H1 (cell line): ENCODE measurements at regions not wholly inside any gene's neighbourhood (a gene's known extent, or its start where the extent isn't known, plus 50 kb on each side); places are given as distances from the start of the nearest gene placed in this dataset.
A peak's percentile ranks its signal among the peaks of the same experiment; 100 is the strongest.

Experiments used
- CTCF ChIA-PET: fragments of 300-600 bp; sonication (Branson Sonifier 250); formaldehyde crosslinking; loops from one replicate; lab custom pipeline; 2021; ENCODE audit not compliant: partially characterized antibody; lab: Charles Lee
- POLR2A ChIA-PET: fragments of 300-600 bp; sonication (Branson Sonifier 250); formaldehyde crosslinking; loops from one replicate; lab custom pipeline; 2021; ENCODE audit warnings: inconsistent platforms; ENCODE audit not compliant: partially characterized antibody; lab: Charles Lee
- DNase-seq, 2 experiments: peaks; one replicate each; pipeline versions ENCODE4 v3.0.0 to v3.0.0-alpha.2; 2010 to 2022; ENCODE audit warnings: low spot score in 2 of 2, low read depth in 1 of 2, mixed read lengths in 1 of 2
- FAIRE-seq: peaks from 2 replicates; lab custom pipeline; 2011; peaks lifted over from hg19 to GRCh38; lab: Jason Lieb, UNC
- H2AFZ ChIP-seq: 2 replicates; pipeline ENCODE4 v1.8.1; 2012; ENCODE audit warnings: low read length, inconsistent platforms
- H2AK5ac ChIP-seq: 2 replicates; pipeline ENCODE4 v1.6.1; 2013; ENCODE audit warnings: low read depth, low read length
- H2BK120ac ChIP-seq: replicated peaks from 2 replicates; pipeline ENCODE3; 2013; ENCODE audit warnings: low read depth, low read length, inconsistent platforms
- H2BK12ac ChIP-seq: 2 replicates; pipeline ENCODE4 v1.6.1; 2013; ENCODE audit warnings: low read depth, low read length
- H2BK15ac ChIP-seq: 2 replicates; pipeline ENCODE4 v1.6.1; 2013; ENCODE audit warnings: low read length
- H2BK20ac ChIP-seq: 2 replicates; pipeline ENCODE4 v1.6.1; 2013; ENCODE audit warnings: low read length
- H2BK5ac ChIP-seq: 2 replicates; pipeline ENCODE4 v1.6.1; 2013; ENCODE audit warnings: low read depth, low read length
- H3K14ac ChIP-seq: 2 replicates; pipeline ENCODE4 v1.6.1; 2013; ENCODE audit warnings: inconsistent platforms; ENCODE audit not compliant: insufficient read length
- H3K18ac ChIP-seq: 2 replicates; pipeline ENCODE4 v1.6.1; 2013; ENCODE audit warnings: low read length; ENCODE audit errors: extremely low read depth
- H3K23ac ChIP-seq: 2 replicates; pipeline ENCODE4 v1.6.1; 2013; ENCODE audit warnings: inconsistent platforms; ENCODE audit not compliant: insufficient read length
- H3K23me2 ChIP-seq: 2 replicates; pipeline ENCODE4 v1.6.1; 2013; ENCODE audit warnings: low read depth, low read length
- H3K27ac ChIP-seq: 2 replicates; pipeline ENCODE4 v1.6.1; 2011; ENCODE audit warnings: low read depth, low read length, inconsistent platforms
- H3K27me3 ChIP-seq, 4 experiments: replicated peaks in 1 of 4; 1 replicate in 1 of 4; 2 replicates in 3 of 4; pipeline versions ENCODE4 v1.6.1 to v1.8.1; 2011 to 2013; ENCODE audit warnings: low read length in 3 of 4, mild to moderate bottlenecking in 3 of 4, inconsistent platforms in 2 of 4, mixed read lengths in 2 of 4, moderate library complexity in 1 of 4; ENCODE audit not compliant: control insufficient read depth in 3 of 4, insufficient read depth in 3 of 4; ENCODE audit errors: extremely low read depth in 1 of 4
- H3K36me3 ChIP-seq, 4 experiments: 2 replicates each; pipeline versions ENCODE4 v1.6.1 to v1.8.1; 2011 to 2013; ENCODE audit warnings: mild to moderate bottlenecking in 4 of 4, low read length in 3 of 4, moderate library complexity in 2 of 4, control low read depth in 1 of 4, inconsistent platforms in 1 of 4; ENCODE audit not compliant: insufficient read depth in 4 of 4, control insufficient read depth in 2 of 4
- H3K4ac ChIP-seq: replicated peaks from 2 replicates; pipeline ENCODE3; 2013; ENCODE audit warnings: low read length, low read depth, mixed read lengths, inconsistent platforms; ENCODE audit not compliant: insufficient read length
- H3K4me1 ChIP-seq, 4 experiments: replicated peaks in 1 of 4; 1 replicate in 1 of 4; 2 replicates in 3 of 4; pipeline versions ENCODE4 v1.6.1 to v1.8.1; 2011 to 2013; ENCODE audit warnings: low read length in 3 of 4, inconsistent platforms in 2 of 4, mixed read lengths in 1 of 4; ENCODE audit not compliant: insufficient read depth in 4 of 4, control insufficient read depth in 3 of 4
- H3K4me2 ChIP-seq, 2 experiments: 2 replicates each; pipeline versions ENCODE4 v1.6.1 to v1.8.1; 2011 to 2013; ENCODE audit warnings: low read depth in 2 of 2, low read length in 2 of 2, control low read depth in 1 of 2, inconsistent platforms in 1 of 2, mild to moderate bottlenecking in 1 of 2; ENCODE audit not compliant: insufficient read depth in 1 of 2
- H3K4me3 ChIP-seq, 4 experiments: fragments of 200-600, 300-600 bp in 1 of 4; sonication (generic), shearing (Covaris generic), sonication (Bioruptor Twin) in 1 of 4; 2 replicates each; pipeline versions ENCODE4 v1.5.1 to v1.8.1; 2011 to 2016; ENCODE audit warnings: low read length in 4 of 4, low read depth in 3 of 4, control low read depth in 2 of 4, inconsistent platforms in 2 of 4, mild to moderate bottlenecking in 2 of 4, mixed read lengths in 1 of 4, moderate library complexity in 1 of 4; ENCODE audit not compliant: insufficient read depth in 2 of 4; ENCODE audit errors: extremely low read depth in 1 of 4
- H3K56ac ChIP-seq: replicated peaks from 2 replicates; pipeline ENCODE3; 2013; ENCODE audit warnings: low read depth, mild to moderate bottlenecking, mixed read lengths, low read length, inconsistent platforms; ENCODE audit not compliant: insufficient read length
- H3K79me1 ChIP-seq: 2 replicates; pipeline ENCODE4 v1.6.1; 2013; ENCODE audit warnings: low read depth, low read length, control low read depth
- H3K79me2 ChIP-seq, 2 experiments: 2 replicates each; pipeline versions ENCODE4 v1.6.1 to v1.8.1; 2012 to 2013; ENCODE audit warnings: low read length in 2 of 2, mild to moderate bottlenecking in 2 of 2, inconsistent platforms in 1 of 2; ENCODE audit not compliant: insufficient read depth in 2 of 2, control insufficient read depth in 1 of 2
- H3K9ac ChIP-seq, 4 experiments: replicated peaks in 1 of 4; 1 replicate in 1 of 4; 2 replicates in 3 of 4; pipeline versions ENCODE4 v1.6.1 to v1.8.1; 2011 to 2013; ENCODE audit warnings: low read depth in 3 of 4, low read length in 3 of 4, control low read depth in 2 of 4, mild to moderate bottlenecking in 2 of 4, moderate library complexity in 2 of 4, inconsistent platforms in 1 of 4; ENCODE audit errors: extremely low read depth in 1 of 4
- H3K9me3 ChIP-seq, 2 experiments: 2 replicates each; pipeline versions ENCODE4 v1.6.1 to v1.8.1; 2012 to 2013; ENCODE audit warnings: mild to moderate bottlenecking in 2 of 2, moderate library complexity in 2 of 2, control low read depth in 1 of 2, inconsistent platforms in 1 of 2, low read depth in 1 of 2, low read length in 1 of 2, mixed read lengths in 1 of 2; ENCODE audit not compliant: insufficient read depth in 2 of 2
- H4K20me1 ChIP-seq, 2 experiments: replicated peaks in 1 of 2; 2 replicates each; pipeline versions ENCODE3 to v1.8.1; 2011 to 2013; ENCODE audit warnings: inconsistent platforms in 2 of 2, low read length in 2 of 2, mild to moderate bottlenecking in 1 of 2; ENCODE audit not compliant: insufficient read depth in 2 of 2, control insufficient read depth in 1 of 2
- H4K5ac ChIP-seq: 2 replicates; pipeline ENCODE4 v1.6.1; 2013; ENCODE audit warnings: low read length, low read depth, mixed read lengths, inconsistent platforms; ENCODE audit not compliant: insufficient read length
- H4K8ac ChIP-seq: 2 replicates; pipeline ENCODE4 v1.8.0; 2013; ENCODE audit warnings: mild to moderate bottlenecking, moderate library complexity, low read length, inconsistent platforms; ENCODE audit not compliant: insufficient read depth; ENCODE audit errors: extremely low read depth
- H4K91ac ChIP-seq: replicated peaks from 2 replicates; pipeline ENCODE3; 2013; ENCODE audit warnings: low read length, mixed read lengths, inconsistent platforms; ENCODE audit not compliant: insufficient read length
- ASH2L ChIP-seq: fragments of 200-600, 300-600 bp; sonication (generic); IDR thresholded peaks from one replicate; pipeline ENCODE4 v1.7.1; 2017; ENCODE audit warnings: low read length
- CREB1 ChIP-seq: IDR thresholded peaks from 2 replicates; pipeline ENCODE4 v1.6.1; 2012; ENCODE audit warnings: inconsistent platforms
- FOSL1 ChIP-seq: IDR thresholded peaks from 2 replicates; pipeline ENCODE4 v1.6.1; 2011; ENCODE audit warnings: mild to moderate bottlenecking, low read depth, low read length, moderate library complexity; ENCODE audit not compliant: insufficient read depth
- HDAC6 ChIP-seq: IDR thresholded peaks from one replicate; pipeline ENCODE4 v1.7.1; 2012; ENCODE audit warnings: low read depth, mild to moderate bottlenecking, inconsistent platforms, low read length, moderate library complexity
- MAFK ChIP-seq: IDR thresholded peaks from 2 replicates; pipeline ENCODE4 v1.6.1; 2012; ENCODE audit warnings: low read depth, mild to moderate bottlenecking, improper control_type of control experiment, low read length
- NANOG ChIP-seq: IDR thresholded peaks from 2 replicates; pipeline ENCODE4 v1.6.1; 2011; ENCODE audit warnings: low read length, low read depth, mild to moderate bottlenecking, inconsistent platforms; ENCODE audit not compliant: insufficient read depth, poor library complexity, severe bottlenecking
- RAD21 ChIP-seq, 2 experiments: IDR thresholded peaks in 1 of 2; conservative IDR thresholded peaks in 1 of 2; 2 replicates each; pipeline ENCODE4 v1.6.1; 2011; ENCODE audit warnings: low read depth in 2 of 2, low read length in 2 of 2, improper control_type of control experiment in 1 of 2, inconsistent platforms in 1 of 2, mild to moderate bottlenecking in 1 of 2, moderate library complexity in 1 of 2
- ZNF274 ChIP-seq: IDR thresholded peaks from 2 replicates; pipeline ENCODE4 v1.7.0; 2012; ENCODE audit warnings: low read length, borderline replicate concordance; ENCODE audit errors: extremely low read depth
- WGBS, 2 experiments: shearing (Covaris generic) in 1 of 2; methylation state at CpG; one replicate each; pipeline versions ENCODE4 v1.1.6 to v1.1.7; 2013 to 2015; ENCODE audit warnings: low lambda C conversion rate in 2 of 2, mixed read lengths in 2 of 2, inconsistent platforms in 1 of 2, low coverage in 1 of 2, missing lambda C conversion rate in 1 of 2; ENCODE audit not compliant: insufficient replicate concordance in 2 of 2, insufficient coverage in 1 of 2, insufficient read length in 1 of 2; ENCODE audit errors: extremely low coverage in 1 of 2, missing lambda C conversion rate in 1 of 2; 5-methylcytosine and 5-hydroxymethylcytosine counted together
- TF ChIP-seq, protein P1 (sequence below): IDR thresholded peaks from 2 replicates; pipeline ENCODE4 v1.6.1; 2012; ENCODE audit warnings: low read length, inconsistent platforms
- TF ChIP-seq, protein P2 (sequence below), 3 experiments: IDR thresholded peaks; 1 replicate in 2 of 3; 2 replicates in 1 of 3; pipeline versions ENCODE4 v1.5.1 to v1.6.1; 2011; ENCODE audit warnings: low read length in 3 of 3, mild to moderate bottlenecking in 3 of 3, inconsistent platforms in 2 of 3, low read depth in 1 of 3, moderate library complexity in 1 of 3; ENCODE audit not compliant: insufficient read depth in 1 of 3; ENCODE audit errors: control extremely low read depth in 1 of 3

DNA sequence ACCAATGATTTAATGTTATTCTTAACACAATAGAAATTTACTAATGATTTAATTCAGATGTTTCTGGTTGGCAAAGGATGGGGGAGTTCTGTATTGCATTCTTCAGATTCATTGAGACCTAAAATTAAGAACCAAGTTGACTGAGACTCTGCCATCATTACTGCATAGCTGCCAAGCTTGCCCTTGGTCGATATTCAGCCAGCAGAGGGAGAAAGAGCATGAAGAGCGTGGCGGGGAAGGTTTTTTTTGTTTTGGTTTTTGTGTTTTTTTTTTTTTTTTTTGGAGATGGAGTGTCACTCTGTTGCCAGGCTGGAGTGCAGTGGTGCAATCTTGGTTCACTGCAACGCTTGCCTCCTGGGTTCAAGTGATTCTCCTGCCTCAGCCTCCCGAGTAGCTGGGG lies 659.4 kb upstream of the EEF2KMT start:
- Histone ChIP-seq H3K4ac (no peak overlapping the region), H3K4me3 (no peak overlapping the region), H3K79me1 (no peaks in the 10 kb centered on the region), H3K23me2 (no peaks in the 10 kb centered on the region), H3K27ac (no peak overlapping the region), H3K23ac (no peak overlapping the region), H3K27me3 (no peaks in the 10 kb centered on the region), H3K56ac (no peak overlapping the region), H4K91ac (no peak overlapping the region), H4K8ac (no peak overlapping the region), H3K14ac (no peak overlapping the region), H3K9ac (no peak overlapping the region), H2BK20ac (no peak overlapping the region), H2BK15ac (no peak overlapping the region), H3K18ac (no peak overlapping the region), H3K4me1 (peaks cover 4 to 12% (median 9%) of the 10 kb centered on the region in 4 experiments; a peak in 5 of 7 replicates), H3K4me2 (no peak overlapping the region), H2AFZ (no peak overlapping the region), H4K20me1 (no peaks in the 10 kb centered on the region), H4K5ac (no peak overlapping the region), H2BK5ac (no peak overlapping the region), H3K9me3 (no peaks in the 10 kb centered on the region), H3K36me3 (no peaks in the 10 kb centered on the region), H2BK12ac (no peak overlapping the region), H2AK5ac (no peak overlapping the region), H3K79me2 (no peaks in the 10 kb centered on the region), H2BK120ac (no peak overlapping the region)
- DNase-seq (no peak), FAIRE-seq (no peak)
- ChIA-PET POLR2A (no interaction called here), CTCF (interaction anchor here (0.6 to 2.2 kb wide), 8 partner anchors 13 to 427 kb away, joined by 3 to 6 read pairs (median 4); no protein-coding TSS in a partner anchor)
- WGBS, 2 experiments = 65% methylated on average over 5 of the region's 5 CpGs; no CpG with 5 or more reads in 1 of the 2 experiments
- TF ChIP-seq RAD21 (IDR thresholded peaks at IDR 0.05 in 1 of 2, conservative IDR thresholded peaks at IDR 0.05 in 1 of 2; ENCODE audit: low read depth in 2 of 2, low read length in 2 of 2) (peak; percentile 56 to 71), ASH2L (no peak), HDAC6 (no peak), ZNF274 (no peak), FOSL1 (no peak), NANOG (no peak), CREB1 (no peak), MAFK (no peak)
- TF ChIP-seq, protein P1, sequence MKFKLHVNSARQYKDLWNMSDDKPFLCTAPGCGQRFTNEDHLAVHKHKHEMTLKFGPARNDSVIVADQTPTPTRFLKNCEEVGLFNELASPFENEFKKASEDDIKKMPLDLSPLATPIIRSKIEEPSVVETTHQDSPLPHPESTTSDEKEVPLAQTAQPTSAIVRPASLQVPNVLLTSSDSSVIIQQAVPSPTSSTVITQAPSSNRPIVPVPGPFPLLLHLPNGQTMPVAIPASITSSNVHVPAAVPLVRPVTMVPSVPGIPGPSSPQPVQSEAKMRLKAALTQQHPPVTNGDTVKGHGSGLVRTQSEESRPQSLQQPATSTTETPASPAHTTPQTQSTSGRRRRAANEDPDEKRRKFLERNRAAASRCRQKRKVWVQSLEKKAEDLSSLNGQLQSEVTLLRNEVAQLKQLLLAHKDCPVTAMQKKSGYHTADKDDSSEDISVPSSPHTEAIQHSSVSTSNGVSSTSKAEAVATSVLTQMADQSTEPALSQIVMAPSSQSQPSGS = no peak
- TF ChIP-seq, protein P2, sequence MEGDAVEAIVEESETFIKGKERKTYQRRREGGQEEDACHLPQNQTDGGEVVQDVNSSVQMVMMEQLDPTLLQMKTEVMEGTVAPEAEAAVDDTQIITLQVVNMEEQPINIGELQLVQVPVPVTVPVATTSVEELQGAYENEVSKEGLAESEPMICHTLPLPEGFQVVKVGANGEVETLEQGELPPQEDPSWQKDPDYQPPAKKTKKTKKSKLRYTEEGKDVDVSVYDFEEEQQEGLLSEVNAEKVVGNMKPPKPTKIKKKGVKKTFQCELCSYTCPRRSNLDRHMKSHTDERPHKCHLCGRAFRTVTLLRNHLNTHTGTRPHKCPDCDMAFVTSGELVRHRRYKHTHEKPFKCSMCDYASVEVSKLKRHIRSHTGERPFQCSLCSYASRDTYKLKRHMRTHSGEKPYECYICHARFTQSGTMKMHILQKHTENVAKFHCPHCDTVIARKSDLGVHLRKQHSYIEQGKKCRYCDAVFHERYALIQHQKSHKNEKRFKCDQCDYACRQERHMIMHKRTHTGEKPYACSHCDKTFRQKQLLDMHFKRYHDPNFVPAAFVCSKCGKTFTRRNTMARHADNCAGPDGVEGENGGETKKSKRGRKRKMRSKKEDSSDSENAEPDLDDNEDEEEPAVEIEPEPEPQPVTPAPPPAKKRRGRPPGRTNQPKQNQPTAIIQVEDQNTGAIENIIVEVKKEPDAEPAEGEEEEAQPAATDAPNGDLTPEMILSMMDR (IDR thresholded peaks at IDR 0.05; ENCODE audit: control extremely low read depth in 1 of 3, insufficient read depth in 1 of 3, low read depth in 1 of 3, low read length in 3 of 3) = peak; percentile 41 to 58 (median 50); a peak in 3 of 4 replicates
